Endothelial cell of umbilical vein (primary cell): ENCODE measurements at regions not wholly inside any gene's neighbourhood (a gene's known extent, or its start where the extent isn't known, plus 50 kb on each side); places are given as distances from the start of the nearest gene placed in this dataset.

Experiments
- CTCF ChIP-seq, 2 donors: IDR thresholded peaks; 1 replicate in 1 of 2; 2 replicates in 1 of 2; pipeline ENCODE4 v1.5.1; 2011; ENCODE audit warnings: low read length in 2 of 2, mild to moderate bottlenecking in 2 of 2, moderate library complexity in 2 of 2, control low read depth in 1 of 2, inconsistent platforms in 1 of 2, low read depth in 1 of 2; ENCODE audit not compliant: insufficient read depth in 1 of 2; ENCODE audit errors: extremely low read depth in 1 of 2
- EZH2 ChIP-seq: IDR thresholded peaks from 2 replicates; pipeline ENCODE4 v1.6.1; 2012; ENCODE audit warnings: borderline replicate concordance, low read depth, mild to moderate bottlenecking, moderate library complexity, low read length, inconsistent platforms; ENCODE audit not compliant: severe bottlenecking
- POLR2A ChIP-seq: IDR thresholded peaks from 2 replicates; pipeline ENCODE4 v1.6.1; 2012; ENCODE audit warnings: low read depth, mild to moderate bottlenecking, control low read depth, low read length

GRCh38 chr1:239706245-239706892 is 320.0 kb downstream of the CHRM3 start:
- TF ChIP-seq CTCF (IDR thresholded peaks at IDR 0.05; ENCODE audit: extremely low read depth in 1 of 2, insufficient read depth in 1 of 2, low read depth in 1 of 2, low read length in 2 of 2) (no peak), EZH2 (no peak), POLR2A (no peak)
